HG03135 (cell line): ENCODE measurements at regions not wholly inside any gene's neighbourhood (a gene's known extent, or its start where the extent isn't known, plus 50 kb on each side); places are given as distances from the start of the nearest gene placed in this dataset.

Experiments
- ATAC-seq: cut with Tn5 transposase; IDR thresholded peaks from one replicate; pipeline ENCODE4 v1.9.1; 2021; ENCODE audit warnings: mild to moderate bottlenecking, moderate library complexity; ENCODE audit not compliant: unreplicated experiment

GRCh38 chr11:109553284-109553683, 131.3 kb downstream of the C11orf87 start:
- no peak for ATAC-seq

- no peak for ATAC-seq
Measured at GRCh38 chr11:109554951-109555350, 133.0 kb downstream of the C11orf87 start.

GRCh38 chr11:109564241-109564640, 142.3 kb downstream of the C11orf87 start:
- no peak for ATAC-seq

GRCh38 chr11:109582470-109582869, 160.5 kb downstream of the C11orf87 start:
- ATAC-seq, result no peak

GRCh38 chr11:109584001-109584972, 162.3 kb downstream of the C11orf87 start:
- no peak for ATAC-seq

- ATAC-seq, result no peak
Measured at GRCh38 chr11:109586789-109587188, 164.8 kb downstream of the C11orf87 start.

GRCh38 chr11:109590782-109591181, 168.8 kb downstream of the C11orf87 start:
- ATAC-seq, result no peak

GRCh38 chr11:109597336-109597735, 175.3 kb downstream of the C11orf87 start:
- no peak for ATAC-seq

- no peak for ATAC-seq
Measured at GRCh38 chr11:109604481-109605400, 182.8 kb downstream of the C11orf87 start.

- no peak for ATAC-seq
Measured at GRCh38 chr11:109606256-109606655, 184.3 kb downstream of the C11orf87 start.

- no peak for ATAC-seq
Measured at GRCh38 chr11:109609454-109610185, 187.6 kb downstream of the C11orf87 start.

GRCh38 chr11:109612496-109612895, 190.5 kb downstream of the C11orf87 start:
- no peak for ATAC-seq

- ATAC-seq, result no peak
Measured at GRCh38 chr11:109619498-109619897, 197.5 kb downstream of the C11orf87 start.

GRCh38 chr11:109629734-109630133, 207.7 kb downstream of the C11orf87 start:
- no peak for ATAC-seq

- ATAC-seq, result no peak
Measured at GRCh38 chr11:109641549-109641948, 219.6 kb downstream of the C11orf87 start.

- ATAC-seq, result no peak
Measured at GRCh38 chr11:109644152-109644551, 222.2 kb downstream of the C11orf87 start.

- no peak for ATAC-seq
Measured at GRCh38 chr11:109648804-109649203, 226.8 kb downstream of the C11orf87 start.

- ATAC-seq, result no peak
Measured at GRCh38 chr11:109654091-109654490, 232.1 kb downstream of the C11orf87 start.

- no peak for ATAC-seq
Measured at GRCh38 chr11:109658190-109658589, 236.2 kb downstream of the C11orf87 start.

- no peak for ATAC-seq
Measured at GRCh38 chr11:109667719-109668118, 245.7 kb downstream of the C11orf87 start.
